Liver (tissue), 3 donors: ENCODE measurements at regions not wholly inside any gene's neighbourhood (a gene's known extent, or its start where the extent isn't known, plus 50 kb on each side); places are given as distances from the start of the nearest gene placed in this dataset.
"Not testable (repeated sequence)": the region's sequence is repeated elsewhere in the genome, so short reads cannot be mapped to it uniquely, and the experiment has no call there.

Experiments used
- CTCF ChIP-seq: fragments of 150-350 bp; IDR thresholded peaks from 2 replicates; pipeline ENCODE4 v1.5.1; 2017; ENCODE audit warnings: improper control_type of control experiment, low read depth, low read length; ENCODE audit not compliant: missing input control
- FOXA2 ChIP-seq: IDR thresholded peaks from 2 replicates; pipeline ENCODE4 v1.6.1; 2016; ENCODE audit warnings: antibody characterized with exemption
- HNF4A ChIP-seq, 2 donors: conservative IDR thresholded peaks; 2 replicates each; pipeline ENCODE4 v1.6.1; 2016; ENCODE audit warnings: antibody characterized with exemption in 2 of 2, mild to moderate bottlenecking in 2 of 2
- HNF4G ChIP-seq: IDR thresholded peaks from 2 replicates; pipeline ENCODE4 v1.6.1; 2016; ENCODE audit warnings: antibody characterized with exemption
- MAX ChIP-seq: IDR thresholded peaks from 2 replicates; pipeline ENCODE4 v1.6.1; 2016; ENCODE audit warnings: antibody characterized with exemption
- RAD21 ChIP-seq, 2 donors: IDR thresholded peaks; 2 replicates each; pipeline ENCODE4 v1.6.1; 2016; ENCODE audit warnings: antibody characterized with exemption in 2 of 2, mild to moderate bottlenecking in 2 of 2
- REST ChIP-seq: IDR thresholded peaks from 2 replicates; pipeline ENCODE4 v1.6.1; 2016; ENCODE audit warnings: antibody characterized with exemption, mild to moderate bottlenecking
- RXRA ChIP-seq, 2 donors: IDR thresholded peaks; 2 replicates each; pipeline ENCODE4 v1.6.1; 2017 to 2018; ENCODE audit warnings: antibody characterized with exemption in 2 of 2, mild to moderate bottlenecking in 1 of 2
- SP1 ChIP-seq: IDR thresholded peaks from 2 replicates; pipeline ENCODE4 v1.6.1; 2018; ENCODE audit warnings: antibody characterized with exemption, mild to moderate bottlenecking
- TAF1 ChIP-seq: conservative IDR thresholded peaks from 2 replicates; pipeline ENCODE4 v1.6.1; 2016; ENCODE audit warnings: antibody characterized with exemption, mild to moderate bottlenecking
- YY1 ChIP-seq: IDR thresholded peaks from 2 replicates; pipeline ENCODE4 v1.6.1; 2016; ENCODE audit warnings: antibody characterized with exemption, mild to moderate bottlenecking
- ZBTB33 ChIP-seq: IDR thresholded peaks from 2 replicates; pipeline ENCODE4 v1.6.1; 2016; ENCODE audit warnings: antibody characterized with exemption
- donor health status: healthy.
- donor health status: healthy.

- not testable (repeated sequence) for TF ChIP-seq CTCF; RAD21 (IDR thresholded peaks at IDR 0.05); RXRA (IDR thresholded peaks at IDR 0.05); HNF4G; HNF4A (conservative IDR thresholded peaks at IDR 0.05); MAX; FOXA2; REST; SP1; YY1; ZBTB33; TAF1
Measured at GRCh38 chr16:88265286-88265938, 117.3 kb upstream of the ZNF469 start.
